GM23338 (cell line): ENCODE measurements at regions not wholly inside any gene's neighbourhood (a gene's known extent, or its start where the extent isn't known, plus 50 kb on each side); places are given as distances from the start of the nearest gene placed in this dataset.

Experiments used
- CREB1 ChIP-seq: fragments of 250-450 bp; sonication (Bioruptor Pico); IDR thresholded peaks from 2 replicates; pipeline ENCODE4 v1.5.0; 2020; ENCODE audit warnings: low read depth, mild to moderate bottlenecking, moderate library complexity
- CTCF ChIP-seq, 2 experiments: fragments of 200-600 bp in 1 of 2; sonication (generic) in 1 of 2; conservative IDR thresholded peaks; 2 replicates each; pipeline versions ENCODE4 v1.5.1 to v1.6.1; 2016 to 2017; ENCODE audit warnings: antibody characterized with exemption in 2 of 2, low read depth in 2 of 2, mild to moderate bottlenecking in 2 of 2, moderate library complexity in 1 of 2
- ETS1 ChIP-seq: IDR thresholded peaks from 2 replicates; pipeline ENCODE4 v1.6.1; 2016; ENCODE audit warnings: antibody characterized with exemption
- EZH2 ChIP-seq: fragments of 200-600 bp; sonication (generic); IDR thresholded peaks from one replicate; pipeline ENCODE4 v1.8.0; 2017; ENCODE audit warnings: antibody characterized with exemption, mild to moderate bottlenecking, low read depth; ENCODE audit not compliant: unreplicated experiment
- EZH2phosphoT487 ChIP-seq: fragments of 200-600 bp; sonication (generic); IDR thresholded peaks from one replicate; pipeline ENCODE4 v1.8.1; 2018; ENCODE audit warnings: antibody characterized with exemption; ENCODE audit not compliant: unreplicated experiment
- POLR2AphosphoS5 ChIP-seq: IDR thresholded peaks from 2 replicates; pipeline ENCODE4 v1.6.1; 2016; ENCODE audit warnings: antibody characterized with exemption, low read depth
- REST ChIP-seq: IDR thresholded peaks from one replicate; pipeline ENCODE4 v1.6.1; 2018; ENCODE audit warnings: antibody characterized with exemption; ENCODE audit not compliant: unreplicated experiment

- TF ChIP-seq ETS1 (no peak), POLR2AphosphoS5 (no peak), CTCF (conservative IDR thresholded peaks at IDR 0.05; ENCODE audit: low read depth in 2 of 2) (no peak), EZH2 (no peak), REST (no peak), CREB1 (CRISPR knock-in tag) (no peak), EZH2phosphoT487 (no peak)
Measured at GRCh38 chr3:110456001-110456400, 615.6 kb upstream of the NECTIN3 start.
